PC-9 (cell line): ENCODE measurements at regions not wholly inside any gene's neighbourhood (a gene's known extent, or its start where the extent isn't known, plus 50 kb on each side); places are given as distances from the start of the nearest gene placed in this dataset.

ENCODE experiments used
- EZH2 ChIP-seq: fragments of 200-600 bp; sonication (generic); IDR thresholded peaks from 2 replicates; pipeline ENCODE4 v1.8.0; 2017; ENCODE audit warnings: antibody characterized with exemption, low read depth
- TF ChIP-seq, protein P1 (sequence below): fragments of 200-600 bp; sonication (generic); conservative IDR thresholded peaks from 2 replicates; pipeline ENCODE4 v1.6.1; 2017; ENCODE audit warnings: mixed run types, antibody characterized with exemption, mild to moderate bottlenecking, moderate library complexity

DNA sequence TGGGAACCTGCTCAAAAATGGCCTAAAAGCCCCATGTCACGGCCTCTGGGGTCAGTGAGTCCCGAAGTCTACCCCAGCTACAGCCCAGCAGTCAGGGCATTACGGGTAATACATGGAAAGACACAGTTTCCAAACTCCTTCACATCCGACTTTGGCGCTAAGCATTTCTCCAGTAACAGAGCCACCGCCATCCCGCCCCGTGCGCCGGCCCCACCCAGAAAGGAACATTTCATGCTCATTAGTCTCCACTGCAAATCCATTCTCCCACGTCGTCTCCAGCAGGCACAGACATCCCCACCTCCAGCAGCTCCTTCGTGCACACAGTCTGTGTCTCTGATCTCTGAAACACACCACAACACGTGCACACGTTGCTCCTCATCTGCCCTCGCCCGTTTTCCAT lies 509.2 kb upstream of the ID2 start:
- TF ChIP-seq, protein P1, sequence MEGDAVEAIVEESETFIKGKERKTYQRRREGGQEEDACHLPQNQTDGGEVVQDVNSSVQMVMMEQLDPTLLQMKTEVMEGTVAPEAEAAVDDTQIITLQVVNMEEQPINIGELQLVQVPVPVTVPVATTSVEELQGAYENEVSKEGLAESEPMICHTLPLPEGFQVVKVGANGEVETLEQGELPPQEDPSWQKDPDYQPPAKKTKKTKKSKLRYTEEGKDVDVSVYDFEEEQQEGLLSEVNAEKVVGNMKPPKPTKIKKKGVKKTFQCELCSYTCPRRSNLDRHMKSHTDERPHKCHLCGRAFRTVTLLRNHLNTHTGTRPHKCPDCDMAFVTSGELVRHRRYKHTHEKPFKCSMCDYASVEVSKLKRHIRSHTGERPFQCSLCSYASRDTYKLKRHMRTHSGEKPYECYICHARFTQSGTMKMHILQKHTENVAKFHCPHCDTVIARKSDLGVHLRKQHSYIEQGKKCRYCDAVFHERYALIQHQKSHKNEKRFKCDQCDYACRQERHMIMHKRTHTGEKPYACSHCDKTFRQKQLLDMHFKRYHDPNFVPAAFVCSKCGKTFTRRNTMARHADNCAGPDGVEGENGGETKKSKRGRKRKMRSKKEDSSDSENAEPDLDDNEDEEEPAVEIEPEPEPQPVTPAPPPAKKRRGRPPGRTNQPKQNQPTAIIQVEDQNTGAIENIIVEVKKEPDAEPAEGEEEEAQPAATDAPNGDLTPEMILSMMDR, result no peak
- no peak for TF ChIP-seq EZH2
